Naive B cell (primary cell): ENCODE measurements at regions not wholly inside any gene's neighbourhood (a gene's known extent, or its start where the extent isn't known, plus 50 kb on each side); places are given as distances from the start of the nearest gene placed in this dataset.

ENCODE experiments used
- ATAC-seq, 2 donors: fragments of 150-1000 bp; cut with Tn5 transposase; 2 replicates each; pipeline ENCODE4 v1.10.0; 2021; ENCODE audit warnings: low read depth in 2 of 2, mild to moderate bottlenecking in 2 of 2, moderate library complexity in 2 of 2
- DNase-seq: peaks from one replicate; pipeline ENCODE4 v3.0.0; 2022
- H3K27ac Mint-ChIP-seq, 6 donors: one replicate each; pipeline ENCODE4 v1.8.0; 2020 to 2022; ENCODE audit warnings: mild to moderate bottlenecking in 6 of 6, mixed read lengths in 6 of 6, moderate library complexity in 5 of 6, inconsistent platforms in 2 of 6
- H3K27me3 Mint-ChIP-seq, 3 donors: one replicate each; pipeline ENCODE4 v1.8.0; 2021 to 2022; ENCODE audit warnings: mixed read lengths in 3 of 3, mild to moderate bottlenecking in 1 of 3
- H3K36me3 Mint-ChIP-seq, 2 donors: one replicate each; pipeline ENCODE4 v1.8.0; 2020 to 2022; ENCODE audit warnings: mixed read lengths in 2 of 2, inconsistent platforms in 1 of 2, mild to moderate bottlenecking in 1 of 2
- H3K4me1 Mint-ChIP-seq, 3 donors: one replicate each; pipeline ENCODE4 v1.8.0; 2020 to 2022; ENCODE audit warnings: mixed read lengths in 3 of 3, inconsistent platforms in 1 of 3, mild to moderate bottlenecking in 1 of 3, moderate library complexity in 1 of 3
- H3K4me3 Mint-ChIP-seq, 8 donors: one replicate each; pipeline ENCODE4 v1.8.0; 2020 to 2022; ENCODE audit warnings: mild to moderate bottlenecking in 8 of 8, mixed read lengths in 8 of 8, moderate library complexity in 8 of 8, inconsistent platforms in 2 of 8
- H3K9me3 Mint-ChIP-seq, 7 donors: one replicate each; pipeline ENCODE4 v1.8.0; 2020 to 2022; ENCODE audit warnings: mixed read lengths in 7 of 7, mild to moderate bottlenecking in 5 of 7, inconsistent platforms in 2 of 7, moderate library complexity in 1 of 7

DNA sequence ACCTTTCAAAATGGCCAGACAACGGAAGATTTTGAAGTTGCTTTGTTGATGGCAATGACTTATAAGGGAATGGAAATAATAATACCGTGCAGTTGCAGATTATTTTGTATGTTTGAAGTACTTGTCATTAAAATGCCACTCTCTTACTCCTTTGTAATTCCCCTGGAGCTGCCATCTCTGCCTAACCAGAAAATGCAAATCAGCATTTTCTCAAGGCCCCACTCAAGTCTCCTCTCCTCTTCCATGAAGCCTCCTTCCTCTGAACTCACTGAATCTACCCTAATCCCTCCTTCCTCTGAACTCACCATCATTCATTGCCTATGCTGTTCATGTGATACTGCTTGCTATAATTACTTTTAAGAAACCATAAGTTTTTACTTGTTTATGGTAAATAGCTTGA is 60.2 kb upstream of the RBPJ start:
- Mint-ChIP-seq H3K9me3 (peaks cover 0 to 10% (median 3%) of the 10 kb centered on the region in 7 donors), H3K27me3 (peaks cover 14 to 36% (median 31%) of the 10 kb centered on the region in 3 donors), H3K27ac (no peak overlapping the region), H3K4me3 (no peak overlapping the region), H3K4me1 (no peaks in the 10 kb centered on the region), H3K36me3 (no peaks in the 10 kb centered on the region)
- DNase-seq = no peak
- no peak for ATAC-seq

DNA sequence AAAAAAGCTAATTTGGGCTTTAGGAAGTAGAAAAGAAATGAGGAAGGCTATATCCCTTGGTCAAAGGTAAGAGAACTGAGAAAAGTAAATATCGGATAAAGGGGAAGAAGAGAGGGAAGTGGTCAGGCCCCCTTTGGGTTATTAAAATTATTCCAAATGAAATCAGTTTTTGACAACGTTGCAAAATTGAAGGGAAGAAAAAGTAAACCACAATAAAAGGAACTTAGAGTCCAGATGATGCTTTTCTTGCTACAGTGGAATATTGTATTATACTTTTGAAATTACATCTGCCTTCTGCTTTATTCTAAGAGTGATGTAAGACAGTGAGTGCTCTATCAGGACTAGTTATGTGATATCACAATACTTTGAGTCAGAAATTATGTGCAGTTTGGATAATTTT is 59.4 kb upstream of the RBPJ start:
- Mint-ChIP-seq H3K4me1 (no peaks in the 10 kb centered on the region), H3K36me3 (no peaks in the 10 kb centered on the region), H3K27ac (no peak overlapping the region), H3K27me3 (peaks cover 14 to 35% (median 30%) of the 10 kb centered on the region in 3 donors), H3K4me3 (no peak overlapping the region), H3K9me3 (peaks cover 0 to 10% (median 3%) of the 10 kb centered on the region in 7 donors)
- no peak for DNase-seq
- ATAC-seq = no peak

DNA sequence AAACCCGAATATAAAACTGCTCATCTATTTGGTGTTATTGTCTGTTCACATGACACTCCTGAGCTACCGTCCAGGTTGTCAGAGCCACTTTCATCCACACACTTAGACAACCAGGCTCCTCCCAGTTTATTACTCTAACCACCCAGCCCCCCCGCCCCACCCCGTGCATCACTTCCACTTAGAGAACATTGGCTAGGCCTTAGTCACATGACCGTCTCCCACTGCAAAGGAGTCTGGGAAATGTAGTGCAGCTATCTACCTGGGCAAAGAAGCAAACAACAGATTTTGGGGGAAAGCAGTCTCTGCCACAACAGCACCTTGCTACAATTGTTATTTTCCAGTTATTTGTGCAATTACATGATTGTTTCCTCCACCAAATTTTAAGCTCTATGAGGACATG is 57.6 kb upstream of the RBPJ start:
- Mint-ChIP-seq H3K4me3 (no peak overlapping the region), H3K36me3 (no peaks in the 10 kb centered on the region), H3K9me3 (peaks cover 0 to 10% (median 2%) of the 10 kb centered on the region in 7 donors), H3K4me1 (no peaks in the 10 kb centered on the region), H3K27me3 (peaks cover 14 to 40% (median 30%) of the 10 kb centered on the region in 3 donors), H3K27ac (no peak overlapping the region)
- DNase-seq (no peak), ATAC-seq (no peak)

DNA sequence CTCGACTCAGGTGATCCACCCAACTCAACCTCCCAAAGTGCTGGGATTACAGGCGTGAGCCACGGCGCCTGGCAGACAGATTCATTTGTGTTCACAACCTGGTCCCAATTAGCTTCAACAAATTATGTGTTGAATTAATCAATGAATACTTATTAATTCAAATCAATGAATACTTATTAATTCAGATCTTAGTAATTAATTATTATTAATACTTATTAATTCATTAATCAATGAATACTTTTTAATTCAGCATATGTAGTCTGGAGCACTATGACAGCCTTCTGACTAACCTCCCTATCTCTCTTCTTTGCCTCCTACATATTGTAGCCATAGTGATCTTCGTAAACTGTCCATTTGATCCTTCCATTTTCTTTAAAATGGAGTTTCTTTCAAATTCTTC is 56.7 kb upstream of the RBPJ start:
- ATAC-seq = no peak
- H3K27me3 Mint-ChIP-seq = peaks cover 18 to 40% (median 30%) of the 10 kb centered on the region in 3 donors
- DNase-seq = no peak
- H3K4me3 Mint-ChIP-seq = no peak overlapping the region
- no peaks in the 10 kb centered on the region for H3K36me3 Mint-ChIP-seq
- no peak overlapping the region for H3K27ac Mint-ChIP-seq
- H3K4me1 Mint-ChIP-seq = no peaks in the 10 kb centered on the region
- H3K9me3 Mint-ChIP-seq = peaks cover 0 to 8% (median 0%) of the 10 kb centered on the region in 7 donors

DNA sequence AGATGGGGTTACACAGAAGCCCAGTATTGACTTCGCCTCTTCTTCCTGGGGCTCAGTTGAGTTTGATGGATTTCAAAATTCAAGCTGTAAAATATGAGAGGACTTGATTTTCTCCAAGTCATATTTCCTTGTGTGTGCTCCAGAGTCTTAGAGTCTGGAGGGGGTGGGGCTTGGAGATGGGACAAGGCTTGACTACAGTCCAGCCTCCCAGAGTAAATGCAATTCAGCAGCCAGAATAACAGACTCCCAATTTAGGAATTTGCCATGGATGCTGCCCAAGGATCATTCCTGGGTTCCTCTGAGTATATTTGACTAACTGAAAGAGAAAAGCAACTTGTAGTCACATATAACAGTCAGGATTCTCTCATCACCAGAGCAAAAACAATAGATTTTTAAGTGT is 53.7 kb upstream of the RBPJ start:
- no peak for ATAC-seq
- H3K36me3 Mint-ChIP-seq = no peaks in the 10 kb centered on the region
- peaks cover 0 to 3% (median 0%) of the 10 kb centered on the region in 7 donors for H3K9me3 Mint-ChIP-seq
- H3K4me3 Mint-ChIP-seq = no peak overlapping the region
- peaks cover 24 to 42% (median 26%) of the 10 kb centered on the region in 3 donors for H3K27me3 Mint-ChIP-seq
- H3K4me1 Mint-ChIP-seq = no peaks in the 10 kb centered on the region
- no peak for DNase-seq
- H3K27ac Mint-ChIP-seq = no peak overlapping the region

DNA sequence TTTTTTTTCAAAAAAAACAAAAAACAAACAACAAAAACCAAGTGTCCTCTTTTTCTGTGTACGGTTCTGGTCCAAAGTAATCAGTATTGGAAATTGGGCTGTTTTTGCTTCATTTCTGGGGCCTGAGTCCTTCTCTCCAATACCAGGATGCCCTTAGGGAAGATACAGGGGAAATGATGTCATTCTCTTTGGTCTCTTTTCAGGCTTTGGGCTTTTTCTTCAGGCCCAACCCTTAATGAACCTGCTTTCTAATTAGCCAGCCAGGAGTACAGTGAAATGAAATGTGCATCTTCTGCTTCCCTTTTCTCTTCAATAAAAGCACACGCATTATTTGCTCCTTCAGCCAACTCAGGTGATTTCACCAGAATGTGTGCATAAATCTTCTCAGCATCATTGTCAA is 52.6 kb upstream of the RBPJ start:
- Mint-ChIP-seq H3K9me3 (peaks cover 0 to 3% (median 0%) of the 10 kb centered on the region in 7 donors), H3K27ac (no peak overlapping the region), H3K4me3 (no peak overlapping the region), H3K4me1 (no peaks in the 10 kb centered on the region), H3K27me3 (peaks cover 21 to 38% (median 24%) of the 10 kb centered on the region in 3 donors), H3K36me3 (no peaks in the 10 kb centered on the region)
- DNase-seq (no peak), ATAC-seq (no peak)

DNA sequence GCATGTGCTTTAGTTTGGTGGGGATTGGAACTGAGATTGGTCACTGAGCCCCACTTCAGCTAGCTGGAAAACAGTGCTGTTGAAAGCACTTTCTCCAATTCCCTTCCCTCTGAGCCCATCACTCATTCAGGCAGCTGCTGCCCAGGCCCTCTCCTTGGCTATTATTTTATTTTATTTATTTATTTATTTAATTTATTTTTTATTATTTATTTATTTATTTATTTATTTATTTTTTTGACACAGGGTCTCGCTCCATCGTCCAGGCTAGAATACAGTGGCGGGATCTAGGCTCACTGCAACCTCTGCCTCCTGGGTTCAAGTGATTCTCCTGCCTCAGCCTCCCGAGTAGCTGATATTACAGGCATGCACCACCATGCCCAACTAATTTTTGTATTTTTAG is 51.8 kb upstream of the RBPJ start:
- Mint-ChIP-seq H3K36me3 (no peaks in the 10 kb centered on the region), H3K4me3 (no peak overlapping the region), H3K4me1 (peaks cover 0 to 4% (median 1%) of the 10 kb centered on the region in 3 donors), H3K27me3 (peaks cover 21 to 44% (median 29%) of the 10 kb centered on the region in 3 donors), H3K9me3 (peaks cover 0 to 3% (median 0%) of the 10 kb centered on the region in 7 donors), H3K27ac (no peak overlapping the region)
- ATAC-seq = no peak
- DNase-seq = no peak
